H9 (cell line): ENCODE measurements at regions not wholly inside any gene's neighbourhood (a gene's known extent, or its start where the extent isn't known, plus 50 kb on each side); places are given as distances from the start of the nearest gene placed in this dataset.

ENCODE experiments used
- DNase-seq: peaks from one replicate; pipeline ENCODE4 v3.0.0-alpha.2; 2017
- H2AFZ ChIP-seq: one replicate; pipeline ENCODE4 v1.6.1; 2013; ENCODE audit warnings: mild to moderate bottlenecking, low read length, control low read depth, moderate library complexity
- H2AK5ac ChIP-seq: 2 replicates; pipeline ENCODE4 v1.6.1; 2013; ENCODE audit warnings: low read length, control low read depth, mixed read lengths; ENCODE audit not compliant: insufficient read length
- H2BK120ac ChIP-seq: one replicate; pipeline ENCODE4 v1.6.1; 2013; ENCODE audit warnings: low read depth, mild to moderate bottlenecking, low read length, control low read depth, inconsistent platforms; ENCODE audit not compliant: poor library complexity, severe bottlenecking
- H2BK12ac ChIP-seq: 2 replicates; pipeline ENCODE4 v1.6.1; 2013; ENCODE audit warnings: low read length, control low read depth, mixed read lengths, low read depth; ENCODE audit not compliant: insufficient read length
- H2BK15ac ChIP-seq: 2 replicates; pipeline ENCODE4 v1.6.1; 2013; ENCODE audit warnings: low read depth, low read length, control low read depth
- H2BK20ac ChIP-seq: one replicate; pipeline ENCODE4 v1.6.1; 2013; ENCODE audit warnings: low read depth, mild to moderate bottlenecking, low read length, control low read depth, inconsistent platforms; ENCODE audit not compliant: poor library complexity, severe bottlenecking
- H2BK5ac ChIP-seq: 2 replicates; pipeline ENCODE4 v1.6.1; 2013; ENCODE audit warnings: low read length, control low read depth, mixed read lengths; ENCODE audit not compliant: insufficient read length
- H3K14ac ChIP-seq: 2 replicates; pipeline ENCODE4 v1.6.1; 2013; ENCODE audit warnings: low read length, control low read depth; ENCODE audit not compliant: insufficient read depth
- H3K18ac ChIP-seq: 2 replicates; pipeline ENCODE4 v1.6.1; 2013; ENCODE audit warnings: low read depth, mild to moderate bottlenecking, mixed read lengths, low read length, control low read depth; ENCODE audit not compliant: insufficient read length
- H3K23ac ChIP-seq: 2 replicates; pipeline ENCODE4 v1.6.1; 2013; ENCODE audit warnings: low read length, control low read depth, mixed read lengths, low read depth; ENCODE audit not compliant: insufficient read length
- H3K23me2 ChIP-seq: 2 replicates; pipeline ENCODE4 v1.6.1; 2013; ENCODE audit warnings: low read depth, mild to moderate bottlenecking, mixed read lengths, low read length, control low read depth; ENCODE audit not compliant: insufficient read length, poor library complexity, severe bottlenecking
- H3K27ac ChIP-seq: 2 replicates; pipeline ENCODE4 v1.5.1; 2013; ENCODE audit warnings: low read length, control low read depth, mixed read lengths, low read depth; ENCODE audit not compliant: insufficient read length
- H3K27me3 ChIP-seq: 2 replicates; pipeline ENCODE4 v1.6.1; 2013; ENCODE audit warnings: low read length, control low read depth, inconsistent platforms; ENCODE audit not compliant: insufficient read depth
- H3K4ac ChIP-seq: 2 replicates; pipeline ENCODE4 v1.6.1; 2013; ENCODE audit warnings: low read depth, mild to moderate bottlenecking, control low read depth, inconsistent platforms, low read length, moderate library complexity
- H3K4me1 ChIP-seq: 2 replicates; pipeline ENCODE4 v1.6.1; 2013; ENCODE audit warnings: low read length, control low read depth, inconsistent platforms; ENCODE audit not compliant: insufficient read depth
- H3K4me2 ChIP-seq: 2 replicates; pipeline ENCODE4 v1.6.1; 2013; ENCODE audit warnings: low read length, control low read depth, mixed read lengths; ENCODE audit not compliant: insufficient read length, insufficient read depth
- H3K56ac ChIP-seq: 2 replicates; pipeline ENCODE4 v1.6.1; 2013; ENCODE audit warnings: low read depth, mild to moderate bottlenecking, mixed read lengths, low read length, control low read depth; ENCODE audit not compliant: insufficient read length
- H3K79me1 ChIP-seq: 2 replicates; pipeline ENCODE4 v1.6.1; 2013; ENCODE audit warnings: low read depth, mild to moderate bottlenecking, moderate library complexity, low read length, control low read depth, inconsistent platforms; ENCODE audit not compliant: insufficient read depth, poor library complexity, severe bottlenecking
- H3K79me2 ChIP-seq: 2 replicates; pipeline ENCODE4 v1.6.1; 2013; ENCODE audit warnings: low read length, control low read depth, inconsistent platforms; ENCODE audit not compliant: insufficient read depth
- H3K9ac ChIP-seq: 2 replicates; pipeline ENCODE4 v1.6.1; 2013; ENCODE audit warnings: low read length, control low read depth, mixed read lengths; ENCODE audit not compliant: insufficient read length; ENCODE audit errors: extremely low read depth
- H3K9me3 ChIP-seq: one replicate; pipeline ENCODE4 v1.6.1; 2013; ENCODE audit warnings: low read depth, low read length, inconsistent platforms; ENCODE audit not compliant: control insufficient read depth
- H3T11ph ChIP-seq: one replicate; pipeline ENCODE4 v1.6.1; 2013; ENCODE audit warnings: mild to moderate bottlenecking, low read length, control low read depth, inconsistent platforms
- H4K20me1 ChIP-seq: one replicate; pipeline ENCODE4 v1.6.1; 2013; ENCODE audit not compliant: control insufficient read depth, insufficient read length, insufficient read depth
- H4K5ac ChIP-seq: 2 replicates; pipeline ENCODE4 v1.6.1; 2013; ENCODE audit warnings: low read depth, mild to moderate bottlenecking, mixed read lengths, low read length, control low read depth; ENCODE audit not compliant: insufficient read length
- H4K8ac ChIP-seq: replicated peaks from 2 replicates; pipeline ENCODE4 v1.6.1; 2013; ENCODE audit warnings: low read length, control low read depth, mixed read lengths, low read depth; ENCODE audit not compliant: insufficient read length
- H4K91ac ChIP-seq: 2 replicates; pipeline ENCODE4 v1.6.1; 2013; ENCODE audit warnings: low read depth, mild to moderate bottlenecking, moderate library complexity, mixed read lengths, low read length, control low read depth; ENCODE audit not compliant: insufficient read length
- H3K27ac Mint-ChIP-seq, 3 experiments: 2 replicates in 2 of 3; 3 replicates in 1 of 3; pipeline ENCODE4 v1.8.0; 2020 to 2021; ENCODE audit warnings: mixed read lengths in 3 of 3, mild to moderate bottlenecking in 1 of 3, moderate library complexity in 1 of 3
- H3K27me3 Mint-ChIP-seq: 2 replicates; pipeline ENCODE4 v1.8.0; 2021; ENCODE audit warnings: low read depth, mild to moderate bottlenecking, moderate library complexity, mixed read lengths
- H3K36me3 Mint-ChIP-seq, 3 experiments: 2 replicates in 2 of 3; 3 replicates in 1 of 3; pipeline ENCODE4 v1.8.0; 2020 to 2021; ENCODE audit warnings: low read depth in 3 of 3, mixed read lengths in 3 of 3; ENCODE audit not compliant: insufficient read depth in 1 of 3
- H3K4me1 Mint-ChIP-seq, 2 experiments: 2 replicates each; pipeline ENCODE4 v1.8.0; 2020; ENCODE audit warnings: mixed read lengths in 2 of 2
- H3K4me3 Mint-ChIP-seq, 2 experiments: 2 replicates in 1 of 2; 3 replicates in 1 of 2; pipeline ENCODE4 v1.8.0; 2020 to 2021; ENCODE audit warnings: mild to moderate bottlenecking in 2 of 2, mixed read lengths in 2 of 2, moderate library complexity in 1 of 2
- H3K9me3 Mint-ChIP-seq, 2 experiments: 2 replicates in 1 of 2; 3 replicates in 1 of 2; pipeline ENCODE4 v1.8.0; 2020; ENCODE audit warnings: mild to moderate bottlenecking in 2 of 2, mixed read lengths in 2 of 2, moderate library complexity in 1 of 2
- CTCF ChIP-seq: fragments of 200-600 bp; sonication (generic); conservative IDR thresholded peaks from 3 replicates; pipeline ENCODE4 v1.8.0; 2021; ENCODE audit warnings: antibody characterized with exemption, mild to moderate bottlenecking
- WGBS: extraction: QIAGEN DNeasy Blood & Tissue Kit; methylation state at CpG from one replicate; pipeline ENCODE4 v1.1.7; 2013; ENCODE audit warnings: missing lambda C conversion rate, low lambda C conversion rate, mixed read lengths; ENCODE audit not compliant: insufficient read length; ENCODE audit errors: extremely low coverage; 5-methylcytosine and 5-hydroxymethylcytosine counted together

GRCh38 chr10:47127188-47127785 lies 172.7 kb upstream of the GDF10 start:
- Histone ChIP-seq H2AFZ (no peak overlapping the region), H4K5ac (no peak overlapping the region), H3K79me1 (no peaks in the 10 kb centered on the region), H3K23ac (no peak overlapping the region), H4K8ac (peak overlapping the region; percentile 91), H3K79me2 (no peaks in the 10 kb centered on the region), H3T11ph (no peak overlapping the region), H3K27me3 (no peaks in the 10 kb centered on the region), H3K14ac (peak overlapping the region; percentile 21; the same call in 1 of the 2 replicates), H3K9me3 (no peaks in the 10 kb centered on the region), H2AK5ac (no peak overlapping the region), H2BK15ac (no peak overlapping the region), H4K91ac (no peak overlapping the region), H3K4ac (no peak overlapping the region), H3K18ac (no peak overlapping the region), H3K4me1 (no peaks in the 10 kb centered on the region), H2BK5ac (no peak overlapping the region), H2BK20ac (no peak overlapping the region), H3K23me2 (no peaks in the 10 kb centered on the region), H3K4me2 (no peak overlapping the region), H2BK120ac (no peak overlapping the region), H3K9ac (no peak overlapping the region), H3K27ac (no peak overlapping the region), H3K56ac (no peak overlapping the region), H2BK12ac (no peak overlapping the region), H4K20me1 (no peaks in the 10 kb centered on the region)
- no peak overlapping the region for H3K27ac Mint-ChIP-seq
- peaks cover 0 to 1% (median 0%) of the 10 kb centered on the region in 3 experiments; a peak in 1 of 7 replicates for H3K36me3 Mint-ChIP-seq
- no peaks in the 10 kb centered on the region; the same call in 1 of the 2 replicates for H3K27me3 Mint-ChIP-seq
- H3K9me3 Mint-ChIP-seq: peaks cover 5 to 6% of the 10 kb centered on the region in 2 experiments; a peak in 3 of 5 replicates
- TF ChIP-seq CTCF: no peak
- H3K4me3 Mint-ChIP-seq: no peak overlapping the region
- H3K4me1 Mint-ChIP-seq: peaks cover 3 to 8% of the 10 kb centered on the region in 2 experiments
- DNase-seq: no peak
- WGBS: no CpG with 5 or more reads among the region's 5 CpGs
